Adrenal gland (tissue), 9 donors: ENCODE measurements at regions not wholly inside any gene's neighbourhood (a gene's known extent, or its start where the extent isn't known, plus 50 kb on each side); places are given as distances from the start of the nearest gene placed in this dataset.

Experiments used
- DNase-seq, 7 donors: peaks; one replicate each; pipeline ENCODE4 v3.0.0-alpha.2; 2019 to 2020
- H3K27ac ChIP-seq, 5 donors: fragments of 200-600 bp; sonication (generic) in 4 of 5; 1 replicate in 3 of 5; 2 replicates in 2 of 5; pipeline versions ENCODE4 v1.5.1 to v1.8.0; 2016 to 2020; ENCODE audit warnings: mild to moderate bottlenecking in 1 of 5
- H3K27me3 ChIP-seq: fragments of 200-600 bp; 2 replicates; pipeline ENCODE4 v1.8.0; 2021
- H3K36me3 ChIP-seq, 2 donors: fragments of 200-600 bp; replicated peaks in 1 of 2; 1 replicate in 1 of 2; 2 replicates in 1 of 2; pipeline versions ENCODE4 v1.5.1 to v1.8.0; 2018 to 2022
- H3K4me1 ChIP-seq, 2 donors: fragments of 200-600 bp; replicated peaks in 1 of 2; 1 replicate in 1 of 2; 2 replicates in 1 of 2; pipeline versions ENCODE4 v1.5.1 to v1.8.0; 2018 to 2021
- H3K4me3 ChIP-seq, 4 donors: fragments of 200-600 bp; sonication (generic) in 3 of 4; one replicate each; pipeline ENCODE4 v1.5.1; 2016 to 2018
- H3K9me3 ChIP-seq, 3 donors: fragments of 200-600 bp; sonication (generic) in 1 of 3; replicated peaks in 1 of 3; 1 replicate in 2 of 3; 2 replicates in 1 of 3; pipeline versions ENCODE4 v1.5.1 to v1.8.0; 2016 to 2021
- POLR2A ChIP-seq, 2 donors: fragments of 450-650 bp; IDR thresholded peaks; one replicate each; pipeline ENCODE4 v1.6.1; 2017; ENCODE audit warnings: antibody characterized with exemption in 2 of 2, mild to moderate bottlenecking in 2 of 2, moderate library complexity in 1 of 2
- WGBS, 4 donors: extraction: QIAGEN DNeasy Blood & Tissue Kit in 2 of 4; methylation state at CpG; one replicate each; pipeline versions ENCODE4 v1.1.5 to v1.1.7; 2013 to 2017; 5-methylcytosine and 5-hydroxymethylcytosine counted together
- intact Hi-C, 2 donors: fragments of 100-400 bp; cut with DNase I; formaldehyde crosslinking; loops; one replicate each; pipeline versions ENCODE4 v1.14.1 to v1.15.0; 2022 to 2023
- TF ChIP-seq, protein P1 (sequence below), 6 experiments: fragments of 450-650 bp in 4 of 6; fragments of 200-600 bp in 2 of 6; sonication (generic) in 1 of 6; IDR thresholded peaks; 1 replicate in 5 of 6; 2 replicates in 1 of 6; pipeline versions ENCODE4 v1.5.1 to v1.8.0; 2016 to 2021; ENCODE audit warnings: antibody characterized with exemption in 6 of 6, mild to moderate bottlenecking in 2 of 6, moderate library complexity in 1 of 6
- donor health status: healthy with polysubstance abuse.
- donor health status: Bipolar disorder and iron deficiency.
- donor health status: DM: yes; HTN: yes; CAD: no.
- donor health status: DM: no; HTN: no; CAD: no.
- donor health status: DM: no; HTN: no; CAD: no.

DNA sequence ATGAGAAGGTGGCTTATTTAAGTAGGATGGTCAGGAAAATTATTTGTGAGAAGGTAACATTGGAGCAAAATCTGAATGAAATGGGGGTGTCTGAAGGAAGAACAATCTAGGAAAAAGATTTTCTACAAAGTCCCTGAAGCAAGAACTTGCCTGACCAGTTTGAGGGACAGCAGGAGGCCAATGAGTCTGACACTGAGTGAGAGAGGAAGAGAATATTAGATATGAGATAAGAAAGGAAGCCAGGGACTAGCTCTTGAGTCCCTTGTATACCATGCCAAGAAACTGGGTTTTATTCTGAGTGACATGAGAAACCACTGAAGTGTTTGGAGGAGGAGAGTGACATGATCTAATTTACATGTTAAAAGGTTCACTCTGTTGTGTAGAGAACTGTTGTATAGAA lies 1478.9 kb downstream of the RPA4 start:
- DNase-seq: no peak
- intact Hi-C loops: no loop called here
- Histone ChIP-seq H3K9me3 (no peaks in the 10 kb centered on the region), H3K36me3 (no peaks in the 10 kb centered on the region), H3K27me3 (peaks cover 8% of the 10 kb centered on the region), H3K4me3 (no peak overlapping the region), H3K4me1 (no peaks in the 10 kb centered on the region), H3K27ac (no peak overlapping the region)
- no peak for TF ChIP-seq POLR2A (IDR thresholded peaks at IDR 0.05)
- TF ChIP-seq, protein P1, sequence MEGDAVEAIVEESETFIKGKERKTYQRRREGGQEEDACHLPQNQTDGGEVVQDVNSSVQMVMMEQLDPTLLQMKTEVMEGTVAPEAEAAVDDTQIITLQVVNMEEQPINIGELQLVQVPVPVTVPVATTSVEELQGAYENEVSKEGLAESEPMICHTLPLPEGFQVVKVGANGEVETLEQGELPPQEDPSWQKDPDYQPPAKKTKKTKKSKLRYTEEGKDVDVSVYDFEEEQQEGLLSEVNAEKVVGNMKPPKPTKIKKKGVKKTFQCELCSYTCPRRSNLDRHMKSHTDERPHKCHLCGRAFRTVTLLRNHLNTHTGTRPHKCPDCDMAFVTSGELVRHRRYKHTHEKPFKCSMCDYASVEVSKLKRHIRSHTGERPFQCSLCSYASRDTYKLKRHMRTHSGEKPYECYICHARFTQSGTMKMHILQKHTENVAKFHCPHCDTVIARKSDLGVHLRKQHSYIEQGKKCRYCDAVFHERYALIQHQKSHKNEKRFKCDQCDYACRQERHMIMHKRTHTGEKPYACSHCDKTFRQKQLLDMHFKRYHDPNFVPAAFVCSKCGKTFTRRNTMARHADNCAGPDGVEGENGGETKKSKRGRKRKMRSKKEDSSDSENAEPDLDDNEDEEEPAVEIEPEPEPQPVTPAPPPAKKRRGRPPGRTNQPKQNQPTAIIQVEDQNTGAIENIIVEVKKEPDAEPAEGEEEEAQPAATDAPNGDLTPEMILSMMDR (IDR thresholded peaks at IDR 0.05): no peak

- Histone ChIP-seq H3K27ac (no peak overlapping the region), H3K9me3 (no peaks in the 10 kb centered on the region), H3K36me3 (no peaks in the 10 kb centered on the region), H3K4me1 (no peaks in the 10 kb centered on the region), H3K4me3 (no peak overlapping the region), H3K27me3 (peaks cover 4% of the 10 kb centered on the region)
- intact Hi-C loops: no loop called here
- WGBS, 4 donors: 57 to 88% (median 74%) methylated on average over 2 of the region's 2 CpGs
- no peak for DNase-seq
- TF ChIP-seq POLR2A (IDR thresholded peaks at IDR 0.05): no peak
- TF ChIP-seq, protein P1 (IDR thresholded peaks at IDR 0.05): no peak
Observed at GRCh38 chrX:98371994-98372393, 1488.3 kb downstream of the RPA4 start.

- WGBS, 4 donors: 67 to 77% (median 73%) methylated on average over 3 of the region's 3 CpGs
Observed at GRCh38 chrX:98379134-98379533, 1495.4 kb downstream of the RPA4 start.

GRCh38 chrX:98380106-98380505 lies 1496.4 kb downstream of the RPA4 start:
- intact Hi-C loops: no loop called here
- DNase-seq: no peak
- no peak overlapping the region for H3K27ac ChIP-seq
- 56 to 79% (median 78%) methylated on average over 7 to 11 of the region's 11 CpGs for WGBS, 4 donors
- H3K4me1 ChIP-seq: no peaks in the 10 kb centered on the region
- H3K36me3 ChIP-seq: no peaks in the 10 kb centered on the region
- no peaks in the 10 kb centered on the region for H3K27me3 ChIP-seq
- no peak for TF ChIP-seq POLR2A (IDR thresholded peaks at IDR 0.05)
- TF ChIP-seq, protein P1 (IDR thresholded peaks at IDR 0.05): no peak
- no peak overlapping the region for H3K4me3 ChIP-seq
- peaks cover 0 to 12% (median 0%) of the 10 kb centered on the region in 3 donors for H3K9me3 ChIP-seq

More at GRCh38 chrX:98379134-98379533, 1495.4 kb downstream of the RPA4 start:
- Histone ChIP-seq H3K27ac (no peak overlapping the region), H3K4me1 (no peaks in the 10 kb centered on the region), H3K4me3 (no peak overlapping the region), H3K36me3 (no peaks in the 10 kb centered on the region), H3K9me3 (peaks cover 0 to 12% (median 0%) of the 10 kb centered on the region in 3 donors), H3K27me3 (no peaks in the 10 kb centered on the region)
- TF ChIP-seq POLR2A (IDR thresholded peaks at IDR 0.05): no peak
- TF ChIP-seq, protein P1 (IDR thresholded peaks at IDR 0.05): no peak
- no peak for DNase-seq
- intact Hi-C loops: no loop called here
